ENCODE measurements at regions not wholly inside any gene's neighbourhood (a gene's known extent, or its start where the extent isn't known, plus 50 kb on each side); places are given as distances from the start of the nearest gene placed in this dataset.

DNA sequence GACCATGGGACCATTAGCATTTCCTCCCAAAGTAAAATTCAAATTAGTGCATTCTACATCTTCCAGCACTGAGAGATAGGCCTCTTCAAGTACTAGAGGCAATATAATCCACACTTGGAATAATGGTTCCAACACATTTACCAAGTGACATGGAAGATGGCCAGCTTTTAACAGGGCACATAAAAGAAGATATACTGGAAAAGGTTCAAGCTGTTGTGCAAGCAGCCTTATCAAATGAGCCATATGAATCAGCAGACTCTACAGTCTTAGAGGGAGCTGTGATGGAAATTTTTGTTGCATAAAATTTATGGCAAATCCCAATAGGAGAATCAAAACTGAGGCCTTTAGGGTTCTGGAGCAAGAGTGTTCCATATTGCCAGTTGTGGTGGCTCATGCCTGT is 526.6 kb upstream of the IRAK1BP1 start:
- no peak overlapping the region for H4K5ac ChIP-seq (ENCODE audit: low read depth, low read length)
- intact Hi-C loops (cut with micrococcal nuclease): no loop called here
- DNase-seq: no peak

More for the DNA sequence above, 526.6 kb upstream of the IRAK1BP1 start:
- Histone ChIP-seq H3K18ac (ENCODE audit: low read depth, low read length) (no peak overlapping the region), H3K4me2 (ENCODE audit: low read depth, low read length) (no peak overlapping the region), H4K8ac (ENCODE audit: low read depth in 2 of 2, low read length in 2 of 2) (no peak overlapping the region), H3K79me1 (ENCODE audit: low read depth in 1 of 2, low read length in 2 of 2) (no peaks in the 10 kb centered on the region), H3K14ac (replicated peaks; ENCODE audit: low read depth, low read length) (no peak overlapping the region), H2AFZ (replicated peaks; ENCODE audit: low read length, poor library complexity) (no peak overlapping the region), H2BK15ac (ENCODE audit: low read depth, low read length) (no peak overlapping the region), H2AK9ac (replicated peaks; ENCODE audit: low read depth, low read length, poor library complexity) (no peak overlapping the region), H3K4me1 (ENCODE audit: control insufficient read depth, insufficient read depth, low read length) (no peaks in the 10 kb centered on the region), H3K4ac (ENCODE audit: low read depth, low read length) (no peak overlapping the region), H2BK5ac (ENCODE audit: low read depth, low read length, poor library complexity, severe bottlenecking) (no peak overlapping the region), H2BK20ac (ENCODE audit: low read depth, low read length) (no peak overlapping the region), H3K56ac (ENCODE audit: extremely low read depth, insufficient read depth, low read length) (no peak overlapping the region), H2BK120ac (ENCODE audit: low read depth, low read length) (no peak overlapping the region), H3K36me3 (ENCODE audit: control insufficient read depth, insufficient read depth, low read length) (no peaks in the 10 kb centered on the region), H2AK5ac (ENCODE audit: low read depth, low read length) (no peak overlapping the region), H4K20me1 (ENCODE audit: insufficient read depth, low read length) (no peaks in the 10 kb centered on the region), H3K27me3 (ENCODE audit: control insufficient read depth, insufficient read depth, low read length) (no peaks in the 10 kb centered on the region), H3K9me1 (ENCODE audit: insufficient read depth, low read length) (no peaks in the 10 kb centered on the region), H3K27ac (ENCODE audit: insufficient read depth, low read length) (no peak overlapping the region), H3K4me3 (ENCODE audit: insufficient read depth, low read depth, low read length) (no peak overlapping the region), H3K23ac (ENCODE audit: low read depth, low read length) (no peak overlapping the region), H4K91ac (ENCODE audit: insufficient read depth, low read depth, low read length) (no peak overlapping the region), H3K9me3 (ENCODE audit: control insufficient read depth, insufficient read depth, low read length) (no peaks in the 10 kb centered on the region; the same call in 1 of the 2 replicates), H3K9ac (ENCODE audit: low read depth, low read length) (no peak overlapping the region)
- dilution Hi-C loops (cut with HindIII; ENCODE audit: low sequenced_read_pairs, unreplicated experiment) (no loop called here), in situ Hi-C loops (cut with MboI; ENCODE audit: low sequenced_read_pairs) (no loop called here)
- TF ChIP-seq, protein P1, sequence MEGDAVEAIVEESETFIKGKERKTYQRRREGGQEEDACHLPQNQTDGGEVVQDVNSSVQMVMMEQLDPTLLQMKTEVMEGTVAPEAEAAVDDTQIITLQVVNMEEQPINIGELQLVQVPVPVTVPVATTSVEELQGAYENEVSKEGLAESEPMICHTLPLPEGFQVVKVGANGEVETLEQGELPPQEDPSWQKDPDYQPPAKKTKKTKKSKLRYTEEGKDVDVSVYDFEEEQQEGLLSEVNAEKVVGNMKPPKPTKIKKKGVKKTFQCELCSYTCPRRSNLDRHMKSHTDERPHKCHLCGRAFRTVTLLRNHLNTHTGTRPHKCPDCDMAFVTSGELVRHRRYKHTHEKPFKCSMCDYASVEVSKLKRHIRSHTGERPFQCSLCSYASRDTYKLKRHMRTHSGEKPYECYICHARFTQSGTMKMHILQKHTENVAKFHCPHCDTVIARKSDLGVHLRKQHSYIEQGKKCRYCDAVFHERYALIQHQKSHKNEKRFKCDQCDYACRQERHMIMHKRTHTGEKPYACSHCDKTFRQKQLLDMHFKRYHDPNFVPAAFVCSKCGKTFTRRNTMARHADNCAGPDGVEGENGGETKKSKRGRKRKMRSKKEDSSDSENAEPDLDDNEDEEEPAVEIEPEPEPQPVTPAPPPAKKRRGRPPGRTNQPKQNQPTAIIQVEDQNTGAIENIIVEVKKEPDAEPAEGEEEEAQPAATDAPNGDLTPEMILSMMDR (conservative IDR thresholded peaks at IDR 0.05; ENCODE audit: low read depth, low read length): no peak
- TF ChIP-seq BHLHE40 (IDR thresholded peaks at IDR 0.05; ENCODE audit: low read depth, low read length): no peak
- no peak for TF ChIP-seq MAFK (IDR thresholded peaks at IDR 0.05; ENCODE audit: low read depth, low read length)
- TF ChIP-seq CHD1 (IDR thresholded peaks at IDR 0.05; ENCODE audit: low read depth, low read length): no peak
- TF ChIP-seq MXI1 (IDR thresholded peaks at IDR 0.05; ENCODE audit: borderline replicate concordance, low read depth, low read length): no peak
- TF ChIP-seq RFX5 (IDR thresholded peaks at IDR 0.05; ENCODE audit: low read depth, low read length): no peak
- no peak for TF ChIP-seq RAD21 (IDR thresholded peaks at IDR 0.05; ENCODE audit: low read length)
- TF ChIP-seq SMC3 (IDR thresholded peaks at IDR 0.05; ENCODE audit: low read depth, low read length): no peak
- ATAC-seq (ENCODE audit: low read depth): no peak
- CTCF ChIA-PET: no interaction called here
- BruUV-seq (replicated peaks): no TSS peak
- POLR2A ChIA-PET (ENCODE audit: unreplicated experiment): no interaction called here

All from IMR-90 (cell line).